ENCODE measurements at regions not wholly inside any gene's neighbourhood (a gene's known extent, or its start where the extent isn't known, plus 50 kb on each side); places are given as distances from the start of the nearest gene placed in this dataset.

DNA sequence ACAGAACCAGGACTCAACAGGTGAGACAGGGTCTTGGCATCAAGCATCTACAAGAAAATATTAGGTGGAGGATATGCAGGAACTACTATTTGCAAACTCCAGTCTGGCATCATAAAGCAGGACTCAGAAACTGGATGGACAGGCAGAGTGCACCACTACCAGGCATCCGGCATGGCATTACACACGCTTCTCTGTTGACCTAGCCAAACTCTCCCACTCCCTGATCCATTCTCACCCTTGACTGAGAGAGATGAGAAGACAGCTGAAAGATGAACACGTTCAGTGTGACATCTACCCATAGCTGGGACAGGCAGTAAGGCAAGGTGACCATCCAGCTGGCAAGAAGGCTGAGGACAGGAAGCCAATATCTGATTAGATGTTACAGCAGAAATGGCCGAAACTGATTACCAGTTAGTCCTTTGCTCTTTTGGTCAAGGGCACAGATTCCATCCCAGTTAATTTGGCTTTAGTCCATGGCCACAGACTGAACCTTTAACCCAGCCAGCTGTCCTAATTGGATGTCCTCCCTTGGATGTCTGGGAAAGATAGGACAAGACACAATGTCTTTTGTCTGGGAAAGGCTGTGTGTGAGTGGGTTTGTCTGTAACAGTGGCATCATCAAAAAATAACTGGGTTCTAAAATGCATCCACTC, 71.6 kb downstream of the BBS10 start:
- Mint-ChIP-seq H3K27ac (no peak overlapping the region), H3K27me3 (ENCODE audit: low read depth in 2 of 2) (peaks cover 8 to 30% of the 10 kb centered on the region in 2 donors), H3K4me3 (no peak overlapping the region), H3K4me1 (no peaks in the 10 kb centered on the region), H3K36me3 (no peaks in the 10 kb centered on the region), H3K9me3 (no peaks in the 10 kb centered on the region)
- Histone ChIP-seq H3K36me3 (ENCODE audit: control insufficient read depth, insufficient read depth, low read length) (no peaks in the 10 kb centered on the region), H3K4me1 (ENCODE audit: control insufficient read depth, insufficient read depth, low read length) (no peaks in the 10 kb centered on the region), H3K27ac (ENCODE audit: low read length) (no peak overlapping the region), H3K27me3 (ENCODE audit: control insufficient read depth, insufficient read depth, low read length) (no peaks in the 10 kb centered on the region), H3K4me3 (ENCODE audit: low read length) (no peak overlapping the region), H3K9me3 (ENCODE audit: control insufficient read depth, insufficient read depth, low read length) (no peaks in the 10 kb centered on the region)
- TF ChIP-seq, protein P1, sequence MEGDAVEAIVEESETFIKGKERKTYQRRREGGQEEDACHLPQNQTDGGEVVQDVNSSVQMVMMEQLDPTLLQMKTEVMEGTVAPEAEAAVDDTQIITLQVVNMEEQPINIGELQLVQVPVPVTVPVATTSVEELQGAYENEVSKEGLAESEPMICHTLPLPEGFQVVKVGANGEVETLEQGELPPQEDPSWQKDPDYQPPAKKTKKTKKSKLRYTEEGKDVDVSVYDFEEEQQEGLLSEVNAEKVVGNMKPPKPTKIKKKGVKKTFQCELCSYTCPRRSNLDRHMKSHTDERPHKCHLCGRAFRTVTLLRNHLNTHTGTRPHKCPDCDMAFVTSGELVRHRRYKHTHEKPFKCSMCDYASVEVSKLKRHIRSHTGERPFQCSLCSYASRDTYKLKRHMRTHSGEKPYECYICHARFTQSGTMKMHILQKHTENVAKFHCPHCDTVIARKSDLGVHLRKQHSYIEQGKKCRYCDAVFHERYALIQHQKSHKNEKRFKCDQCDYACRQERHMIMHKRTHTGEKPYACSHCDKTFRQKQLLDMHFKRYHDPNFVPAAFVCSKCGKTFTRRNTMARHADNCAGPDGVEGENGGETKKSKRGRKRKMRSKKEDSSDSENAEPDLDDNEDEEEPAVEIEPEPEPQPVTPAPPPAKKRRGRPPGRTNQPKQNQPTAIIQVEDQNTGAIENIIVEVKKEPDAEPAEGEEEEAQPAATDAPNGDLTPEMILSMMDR (IDR thresholded peaks at IDR 0.05) = no peak
- DNase-seq (no peak), ATAC-seq (no peak)
- intact Hi-C loops (cut with micrococcal nuclease) = no loop called here
- 79% methylated on average over 4 of the region's 4 CpGs for WGBS (ENCODE audit: insufficient coverage)

DNA sequence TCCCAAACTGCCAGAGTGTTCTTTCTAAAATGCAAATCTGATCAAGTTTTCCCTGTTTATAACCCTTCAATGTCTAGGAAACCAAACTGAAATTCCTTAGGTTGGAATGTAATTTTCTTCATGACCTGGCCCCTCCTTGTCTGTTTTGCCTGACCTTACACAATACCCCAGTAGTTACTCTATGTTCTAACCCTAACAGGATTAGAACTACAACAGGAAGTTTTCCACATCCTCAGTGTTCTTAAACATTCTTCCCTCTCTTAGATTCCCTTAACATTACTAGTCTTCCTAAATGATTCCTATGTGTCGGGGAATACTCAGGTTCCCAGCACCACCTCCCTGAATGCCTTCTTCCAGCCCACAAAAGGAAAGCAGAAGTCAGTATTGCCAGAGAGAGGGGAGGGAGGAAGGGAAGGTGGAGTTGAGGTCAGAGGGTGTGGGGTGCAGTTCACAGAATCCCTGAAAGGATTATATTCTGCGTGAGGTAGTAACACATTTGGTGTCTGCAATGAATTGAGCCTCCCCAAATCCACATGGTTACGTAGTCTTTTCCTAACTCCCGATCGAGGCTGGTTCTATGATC, 72.6 kb downstream of the BBS10 start:
- ATAC-seq = no peak
- H3K36me3 Mint-ChIP-seq = no peaks in the 10 kb centered on the region
- H3K4me1 Mint-ChIP-seq = no peaks in the 10 kb centered on the region
- H3K9me3 Mint-ChIP-seq = no peaks in the 10 kb centered on the region
- no peak for DNase-seq
- no peak overlapping the region for H3K27ac Mint-ChIP-seq
- H3K4me1 ChIP-seq (ENCODE audit: control insufficient read depth, insufficient read depth, low read length) = no peaks in the 10 kb centered on the region
- no peaks in the 10 kb centered on the region for H3K27me3 ChIP-seq (ENCODE audit: control insufficient read depth, insufficient read depth, low read length)
- intact Hi-C loops (cut with micrococcal nuclease) = no loop called here
- peaks cover 8 to 25% of the 10 kb centered on the region in 2 donors for H3K27me3 Mint-ChIP-seq (ENCODE audit: low read depth in 2 of 2)
- H3K9me3 ChIP-seq (ENCODE audit: control insufficient read depth, insufficient read depth, low read length) = no peaks in the 10 kb centered on the region
- H3K27ac ChIP-seq (ENCODE audit: low read length) = no peak overlapping the region
- TF ChIP-seq, protein P1 (IDR thresholded peaks at IDR 0.05) = no peak
- H3K4me3 ChIP-seq (ENCODE audit: low read length) = no peak overlapping the region
- H3K4me3 Mint-ChIP-seq = no peak overlapping the region
- WGBS (ENCODE audit: insufficient coverage) = 90% methylated on average over 4 of the region's 5 CpGs
- no peaks in the 10 kb centered on the region for H3K36me3 ChIP-seq (ENCODE audit: control insufficient read depth, insufficient read depth, low read length)

DNA sequence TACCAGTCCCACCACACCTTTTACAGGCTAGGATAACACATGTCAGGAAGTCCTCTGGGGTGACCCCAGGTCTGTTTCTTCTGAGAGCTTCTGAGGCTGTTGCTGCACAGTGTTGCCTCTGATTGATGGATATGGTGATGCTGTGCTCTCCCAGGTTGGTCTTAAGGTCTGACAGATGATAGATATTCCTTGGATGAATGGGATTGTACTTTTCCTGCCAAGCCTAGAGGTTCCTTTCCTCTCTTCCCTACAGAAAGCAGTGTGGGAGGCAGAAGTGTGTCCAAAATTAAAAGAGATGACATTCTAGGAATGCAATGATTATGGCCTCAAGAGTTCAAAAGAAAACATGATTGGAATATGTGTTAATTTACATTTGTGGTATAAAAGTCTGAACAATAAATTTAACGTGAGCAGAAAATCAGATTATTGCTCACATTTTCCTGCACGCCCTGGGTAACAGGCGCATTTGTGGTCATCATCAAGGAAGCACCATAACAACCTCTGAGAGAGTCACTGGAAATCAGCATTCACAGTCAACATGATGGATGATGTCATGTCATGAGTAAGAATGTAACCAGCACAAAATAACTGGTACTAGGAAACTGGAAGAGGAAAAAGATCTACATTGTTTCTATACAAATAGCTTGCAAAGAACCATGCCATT, 73.7 kb downstream of the BBS10 start:
- H3K27me3 Mint-ChIP-seq (ENCODE audit: low read depth in 2 of 2) = peaks cover 8 to 23% of the 10 kb centered on the region in 2 donors
- Histone ChIP-seq H3K4me1 (ENCODE audit: control insufficient read depth, insufficient read depth, low read length) (no peaks in the 10 kb centered on the region), H3K27me3 (ENCODE audit: control insufficient read depth, insufficient read depth, low read length) (no peaks in the 10 kb centered on the region), H3K9me3 (ENCODE audit: control insufficient read depth, insufficient read depth, low read length) (no peaks in the 10 kb centered on the region), H3K36me3 (ENCODE audit: control insufficient read depth, insufficient read depth, low read length) (no peaks in the 10 kb centered on the region), H3K27ac (ENCODE audit: low read length) (no peak overlapping the region), H3K4me3 (ENCODE audit: low read length) (no peak overlapping the region)
- ATAC-seq (no peak), DNase-seq (no peak)
- intact Hi-C loops (cut with micrococcal nuclease) = no loop called here
- no peaks in the 10 kb centered on the region for H3K36me3 Mint-ChIP-seq
- H3K9me3 Mint-ChIP-seq = no peaks in the 10 kb centered on the region
- no peak overlapping the region for H3K27ac Mint-ChIP-seq
- H3K4me1 Mint-ChIP-seq = no peaks in the 10 kb centered on the region
- H3K4me3 Mint-ChIP-seq = no peak overlapping the region
- TF ChIP-seq, protein P1 (IDR thresholded peaks at IDR 0.05) = no peak
- WGBS (ENCODE audit: insufficient coverage) = 79% methylated on average over 3 of the region's 3 CpGs

Data from natural killer cell (primary cell).